HCT116 (cell line): ENCODE measurements at regions not wholly inside any gene's neighbourhood (a gene's known extent, or its start where the extent isn't known, plus 50 kb on each side); places are given as distances from the start of the nearest gene placed in this dataset.

Experiments
- ATAC-seq: fragments of 200-7000 bp; cut with Tn5 transposase; 2 replicates; pipeline ENCODE4 v1.9.1; 2020; ENCODE audit warnings: mild to moderate bottlenecking, moderate library complexity
- BruUV-seq: library from RNA; stranded (reverse); fragments of 400-500 nt; replicated peaks from 2 replicates; lab custom pipeline; 2021; lab: Mats Ljungman, UMichigan
- CTCF ChIA-PET: fragments of 300-600 bp; sonication (Branson Sonifier 250); formaldehyde crosslinking; loops from one replicate; lab custom pipeline; 2021; ENCODE audit warnings: antibody characterized with exemption; lab: Charles Lee
- POLR2A ChIA-PET: fragments of 300-600, 350-600 bp; sonication (Branson Sonifier 250); formaldehyde crosslinking; loops from one replicate; lab custom pipeline; 2021; ENCODE audit warnings: antibody characterized with exemption; lab: Charles Lee
- RAD21 ChIA-PET, 2 experiments: fragments of 300-600 bp; sonication (Branson Sonifier 250); formaldehyde crosslinking; loops; one replicate each; lab custom pipeline; 2023; ENCODE audit warnings: low total read pairs in 2 of 2; ENCODE audit not compliant: uncharacterized antibody in 2 of 2, unreplicated experiment in 2 of 2, low non-redundant PET in 1 of 2; lab: Charles Lee
- DNase-seq: peaks from one replicate; pipeline ENCODE4 v3.0.0-alpha.2; 2010; ENCODE audit warnings: low read depth, low spot score
- H2AFZ ChIP-seq: fragments of 200-600 bp; shearing (Covaris generic), sonication (generic); 2 replicates; pipeline ENCODE4 v1.6.1; 2017; ENCODE audit warnings: low read depth, mixed run types, mixed read lengths, antibody characterized with exemption, low read length; ENCODE audit not compliant: poor library complexity, severe bottlenecking
- H3K27ac ChIP-seq: 2 replicates; pipeline ENCODE4 v1.5.1; 2012; ENCODE audit warnings: low read depth, low read length
- H3K27me3 ChIP-seq: fragments of 200-600 bp; sonication (generic); 2 replicates; pipeline ENCODE4 v1.6.1; 2016; ENCODE audit warnings: mixed run types, low read length, mixed read lengths; ENCODE audit not compliant: insufficient read depth
- H3K36me3 ChIP-seq, 2 experiments: fragments of 200-500 bp in 1 of 2; fragments of 200-600 bp in 1 of 2; sonication (Bioruptor generic) in 1 of 2; sonication (generic) in 1 of 2; 2 replicates each; pipeline versions ENCODE4 v1.5.1 to v1.6.1; 2014 to 2016; ENCODE audit warnings: low read length in 2 of 2, inconsistent platforms in 1 of 2, mixed read lengths in 1 of 2, mixed run types in 1 of 2; ENCODE audit not compliant: insufficient read depth in 2 of 2, control insufficient read depth in 1 of 2
- H3K4me1 ChIP-seq, 2 experiments: fragments of 200-600 bp in 1 of 2; sonication (generic) in 1 of 2; 2 replicates each; pipeline versions ENCODE4 v1.5.1 to v1.6.1; 2012 to 2017; ENCODE audit warnings: low read length in 2 of 2, inconsistent platforms in 1 of 2, mild to moderate bottlenecking in 1 of 2, mixed read lengths in 1 of 2, mixed run types in 1 of 2, moderate library complexity in 1 of 2; ENCODE audit not compliant: insufficient read depth in 2 of 2, control insufficient read depth in 1 of 2
- H3K4me2 ChIP-seq: fragments of 200-600 bp; sonication (generic); 2 replicates; pipeline ENCODE4 v1.6.1; 2017; ENCODE audit warnings: mixed run types, low read length, mixed read lengths
- H3K4me3 ChIP-seq, 2 experiments: fragments of 200-600 bp in 1 of 2; sonication (generic) in 1 of 2; replicated peaks in 1 of 2; 2 replicates each; pipeline ENCODE4 v1.5.1; 2011 to 2016; ENCODE audit warnings: low read length in 2 of 2, control low read depth in 1 of 2, low read depth in 1 of 2, mild to moderate bottlenecking in 1 of 2, mixed read lengths in 1 of 2, mixed run types in 1 of 2
- H3K79me2 ChIP-seq: fragments of 200-600 bp; sonication (generic); 2 replicates; pipeline ENCODE4 v1.6.1; 2017; ENCODE audit warnings: mild to moderate bottlenecking, mixed run types, low read length, moderate library complexity, mixed read lengths; ENCODE audit not compliant: insufficient read depth
- H3K9ac ChIP-seq: fragments of 200-600 bp; sonication (generic); 2 replicates; pipeline ENCODE4 v1.6.1; 2016; ENCODE audit warnings: low read length, mixed read lengths
- H3K9me2 ChIP-seq: fragments of 200-600 bp; sonication (generic), shearing (Covaris generic); 2 replicates; pipeline ENCODE4 v1.6.1; 2017; ENCODE audit warnings: mixed run types, mild to moderate bottlenecking, moderate library complexity; ENCODE audit not compliant: insufficient read depth
- H3K9me3 ChIP-seq, 2 experiments: fragments of 200-500 bp in 1 of 2; fragments of 200-600 bp in 1 of 2; sonication (Bioruptor generic) in 1 of 2; sonication (generic) in 1 of 2; 2 replicates each; pipeline ENCODE4 v1.6.1; 2014 to 2017; ENCODE audit warnings: low read length in 2 of 2, mixed read lengths in 2 of 2, inconsistent platforms in 1 of 2, low read depth in 1 of 2, mild to moderate bottlenecking in 1 of 2, mixed run types in 1 of 2, moderate library complexity in 1 of 2; ENCODE audit not compliant: control insufficient read depth in 1 of 2, insufficient read depth in 1 of 2
- H4K20me1 ChIP-seq: fragments of 200-600 bp; sonication (generic), shearing (Covaris generic); 2 replicates; pipeline ENCODE4 v1.6.1; 2017; ENCODE audit warnings: mixed run types, mild to moderate bottlenecking, moderate library complexity; ENCODE audit not compliant: insufficient read depth
- CBX3 ChIP-seq: IDR thresholded peaks from 2 replicates; pipeline ENCODE4 v1.6.1; 2012; ENCODE audit warnings: low read depth
- EGR1 ChIP-seq: IDR thresholded peaks from 2 replicates; pipeline ENCODE4 v1.6.1; 2012; ENCODE audit warnings: low read depth
- JUND ChIP-seq: IDR thresholded peaks from 2 replicates; pipeline ENCODE4 v1.6.1; 2012
- POLR2AphosphoS5 ChIP-seq: IDR thresholded peaks from 2 replicates; pipeline ENCODE4 v1.6.1; 2011; ENCODE audit warnings: mild to moderate bottlenecking, low read depth, low read length, moderate library complexity
- SP1 ChIP-seq: IDR thresholded peaks from 2 replicates; pipeline ENCODE4 v1.6.1; 2012; ENCODE audit warnings: low read depth
- TCF7L2 ChIP-seq: IDR thresholded peaks from 2 replicates; pipeline ENCODE4 v1.7.0; 2011; ENCODE audit warnings: borderline replicate concordance, inconsistent platforms; ENCODE audit not compliant: insufficient read depth, insufficient read length; ENCODE audit errors: extremely low read depth
- ZFX ChIP-seq: fragments of 450-650 bp; IDR thresholded peaks from 2 replicates; pipeline ENCODE4 v1.6.1; 2017
- intact Hi-C: fragments of 100-400 bp; cut with micrococcal nuclease; formaldehyde crosslinking; loops from 2 replicates; pipeline ENCODE4 v1.10.0; 2022
- TF ChIP-seq, protein P1 (sequence below): IDR thresholded peaks from 2 replicates; pipeline ENCODE4 v1.6.1; 2011; ENCODE audit warnings: mild to moderate bottlenecking, low read length, moderate library complexity; ENCODE audit not compliant: insufficient replicate concordance; ENCODE audit errors: extremely low read depth

DNA sequence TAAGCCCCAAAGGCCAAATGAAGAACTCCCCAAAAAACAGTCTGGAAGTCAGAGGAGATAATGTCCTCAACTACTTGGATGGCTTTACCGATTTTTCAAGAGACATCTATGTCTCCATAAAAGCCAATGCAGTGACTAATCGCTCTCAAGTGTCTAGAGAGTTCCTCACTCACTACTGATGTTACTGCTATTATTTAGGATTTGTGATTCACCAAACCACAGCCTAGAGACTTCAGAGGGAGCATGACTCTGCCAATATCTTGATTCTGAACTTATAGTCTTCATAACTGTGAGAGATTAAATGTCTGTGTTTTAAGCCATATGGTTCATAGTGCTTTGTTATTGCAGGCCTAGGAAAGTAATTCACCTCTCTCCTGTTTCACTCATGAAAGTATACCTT is 160.2 kb downstream of the IPMK start (continued):
- no peak for TF ChIP-seq POLR2AphosphoS5
- TF ChIP-seq EGR1, result no peak
- TF ChIP-seq, protein P1, sequence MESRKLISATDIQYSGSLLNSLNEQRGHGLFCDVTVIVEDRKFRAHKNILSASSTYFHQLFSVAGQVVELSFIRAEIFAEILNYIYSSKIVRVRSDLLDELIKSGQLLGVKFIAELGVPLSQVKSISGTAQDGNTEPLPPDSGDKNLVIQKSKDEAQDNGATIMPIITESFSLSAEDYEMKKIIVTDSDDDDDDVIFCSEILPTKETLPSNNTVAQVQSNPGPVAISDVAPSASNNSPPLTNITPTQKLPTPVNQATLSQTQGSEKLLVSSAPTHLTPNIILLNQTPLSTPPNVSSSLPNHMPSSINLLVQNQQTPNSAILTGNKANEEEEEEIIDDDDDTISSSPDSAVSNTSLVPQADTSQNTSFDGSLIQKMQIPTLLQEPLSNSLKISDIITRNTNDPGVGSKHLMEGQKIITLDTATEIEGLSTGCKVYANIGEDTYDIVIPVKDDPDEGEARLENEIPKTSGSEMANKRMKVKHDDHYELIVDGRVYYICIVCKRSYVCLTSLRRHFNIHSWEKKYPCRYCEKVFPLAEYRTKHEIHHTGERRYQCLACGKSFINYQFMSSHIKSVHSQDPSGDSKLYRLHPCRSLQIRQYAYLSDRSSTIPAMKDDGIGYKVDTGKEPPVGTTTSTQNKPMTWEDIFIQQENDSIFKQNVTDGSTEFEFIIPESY, result no peak
- no peak for TF ChIP-seq ZFX

GRCh38 chr10:58106211-58107035 is 161.3 kb downstream of the IPMK start:
- no peak for TF ChIP-seq JUND
- TF ChIP-seq TCF7L2, result no peak
- no peak for TF ChIP-seq ZFX
- no peak for TF ChIP-seq EGR1
- TF ChIP-seq CBX3, result no peak
- TF ChIP-seq, protein P1, result no peak
- no peak for TF ChIP-seq SP1
- no peak for DNase-seq
- intact Hi-C loops, result no loop called here
- no peak overlapping the region for H3K4me2 ChIP-seq
- no peaks in the 10 kb centered on the region for H3K79me2 ChIP-seq
- H3K9me3 ChIP-seq, result no peaks in the 10 kb centered on the region
- BruUV-seq, result no TSS peak
- no peaks in the 10 kb centered on the region for H3K27me3 ChIP-seq
- ATAC-seq, result no peak
- no peak overlapping the region for H3K27ac ChIP-seq
- no peaks in the 10 kb centered on the region for H3K4me1 ChIP-seq
- ChIA-PET POLR2A (no interaction called here), RAD21 (no interaction called here), CTCF (no interaction called here)
- no peaks in the 10 kb centered on the region for H3K36me3 ChIP-seq
- no peaks in the 10 kb centered on the region for H3K9me2 ChIP-seq
- no peaks in the 10 kb centered on the region for H4K20me1 ChIP-seq
- H2AFZ ChIP-seq, result no peak overlapping the region
- H3K4me3 ChIP-seq, result no peak overlapping the region
- H3K9ac ChIP-seq, result no peak overlapping the region
